GM23248 (cell line): ENCODE measurements at regions not wholly inside any gene's neighbourhood (a gene's known extent, or its start where the extent isn't known, plus 50 kb on each side); places are given as distances from the start of the nearest gene placed in this dataset.

Source experiments
- EZH2 ChIP-seq: fragments of 200-600 bp; sonication (generic); IDR thresholded peaks from 2 replicates; pipeline ENCODE4 v1.6.1; 2018; ENCODE audit warnings: antibody characterized with exemption, mild to moderate bottlenecking; ENCODE audit not compliant: insufficient read depth, poor library complexity, severe bottlenecking
- EZH2phosphoT487 ChIP-seq: fragments of 200-600 bp; sonication (generic); IDR thresholded peaks from 2 replicates; pipeline ENCODE4 v1.6.1; 2018; ENCODE audit warnings: antibody characterized with exemption, moderate library complexity, mild to moderate bottlenecking, low read depth; ENCODE audit not compliant: insufficient read depth

DNA sequence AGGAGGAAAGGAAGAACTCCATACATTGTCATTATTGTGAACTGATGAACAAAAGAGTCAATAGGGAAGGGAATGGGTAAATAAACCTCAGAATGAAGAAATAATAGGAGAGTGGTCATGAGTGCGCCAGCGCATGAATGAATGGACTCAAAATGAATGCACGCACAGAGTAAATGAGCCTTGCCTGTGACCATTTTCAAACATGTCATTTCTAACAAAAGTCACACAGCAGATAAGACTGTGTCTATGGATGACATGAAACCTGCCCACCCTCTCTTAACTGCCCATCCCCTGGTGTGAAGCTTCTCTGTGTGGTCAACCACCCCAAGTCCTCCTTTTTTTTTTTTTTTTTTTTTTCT is 121.1 kb upstream of the TEX51 start:
- TF ChIP-seq EZH2 (no peak), EZH2phosphoT487 (no peak)
